Gastrocnemius medialis (tissue), 4 donors: ENCODE measurements at regions not wholly inside any gene's neighbourhood (a gene's known extent, or its start where the extent isn't known, plus 50 kb on each side); places are given as distances from the start of the nearest gene placed in this dataset.

Experiments used
- CTCF ChIP-seq, 5 experiments: fragments of 450-650 bp in 3 of 5; fragments of 200-600 bp in 2 of 5; sonication (generic) in 2 of 5; IDR thresholded peaks in 4 of 5; conservative IDR thresholded peaks in 1 of 5; 1 replicate in 4 of 5; 2 replicates in 1 of 5; pipeline ENCODE4 v1.5.1; 2016 to 2019; ENCODE audit warnings: antibody characterized with exemption in 5 of 5, mild to moderate bottlenecking in 3 of 5, moderate library complexity in 3 of 5
- POLR2A ChIP-seq, 2 donors: fragments of 450-650 bp; IDR thresholded peaks; one replicate each; pipeline ENCODE4 v1.6.1; 2017; ENCODE audit warnings: antibody characterized with exemption in 2 of 2, mild to moderate bottlenecking in 2 of 2, moderate library complexity in 2 of 2

- TF ChIP-seq CTCF (IDR thresholded peaks at IDR 0.05 in 4 of 5, conservative IDR thresholded peaks at IDR 0.05 in 1 of 5) (no peak), POLR2A (IDR thresholded peaks at IDR 0.05) (no peak)
These were observed 104.4 kb upstream of the SERPINE2 start for GRCh38 chr2:224143526-224143925.
